Left lobe of liver (tissue), 2 donors: ENCODE measurements at regions not wholly inside any gene's neighbourhood (a gene's known extent, or its start where the extent isn't known, plus 50 kb on each side); places are given as distances from the start of the nearest gene placed in this dataset.

Experiments used
- ATAC-seq: fragments of 200-7000 bp; cut with Tn5 transposase; one replicate; pipeline ENCODE4 v1.9.1; 2020; ENCODE audit warnings: mild to moderate bottlenecking, moderate library complexity
- DNase-seq: peaks from one replicate; pipeline ENCODE4 v3.0.0-alpha.2; 2020; ENCODE audit warnings: low spot score
- donor health status: DM: no; HTN: no; CAD: no; lungs with moderate emphysema.
- donor health status: DM: no; HTN: yes; CAD: no.

GRCh38 chr1:18535391-18536210 is 54.9 kb downstream of the KLHDC7A start:
- ATAC-seq = peak; percentile 44

GRCh38 chr1:18536356-18536755 is 55.6 kb downstream of the KLHDC7A start:
- DNase-seq (peak; percentile 26), ATAC-seq (no peak)

More at GRCh38 chr1:18535391-18536210, 54.9 kb downstream of the KLHDC7A start:
- peak; percentile 30 for DNase-seq

- ATAC-seq = no peak
- peak; percentile 14 for DNase-seq
Measured at GRCh38 chr1:18536915-18537314, 56.2 kb downstream of the KLHDC7A start.

GRCh38 chr1:18537386-18538306 is 56.9 kb downstream of the KLHDC7A start:
- DNase-seq (peak; percentile 30), ATAC-seq (no peak)

GRCh38 chr1:18539171-18539570 is 58.4 kb downstream of the KLHDC7A start:
- no peak for ATAC-seq
- peak; percentile 38 for DNase-seq

- ATAC-seq = no peak
- DNase-seq = peak; percentile 19
Measured at GRCh38 chr1:18540136-18540765, 59.5 kb downstream of the KLHDC7A start.

GRCh38 chr1:18541046-18541795 is 60.5 kb downstream of the KLHDC7A start:
- ATAC-seq (no peak), DNase-seq (peak; percentile 34)

GRCh38 chr1:18542351-18542750 is 61.6 kb downstream of the KLHDC7A start:
- DNase-seq (no peak), ATAC-seq (no peak)

GRCh38 chr1:18546026-18546425 is 65.3 kb downstream of the KLHDC7A start:
- DNase-seq (no peak), ATAC-seq (no peak)

GRCh38 chr1:18547460-18547859 is 66.7 kb downstream of the KLHDC7A start:
- DNase-seq (no peak), ATAC-seq (no peak)

GRCh38 chr1:18548643-18549042 is 67.9 kb downstream of the KLHDC7A start:
- no peak for DNase-seq
- ATAC-seq = no peak

- ATAC-seq (no peak), DNase-seq (no peak)
Measured at GRCh38 chr1:18549106-18549505, 68.4 kb downstream of the KLHDC7A start.

GRCh38 chr1:18549906-18550305 is 69.2 kb downstream of the KLHDC7A start:
- ATAC-seq = no peak
- DNase-seq = no peak

- ATAC-seq = no peak
- no peak for DNase-seq
Measured at GRCh38 chr1:18552631-18553030, 71.9 kb downstream of the KLHDC7A start.

GRCh38 chr1:18553388-18553787 is 72.7 kb downstream of the KLHDC7A start:
- ATAC-seq = no peak
- DNase-seq = no peak

GRCh38 chr1:18554099-18554498 is 73.4 kb downstream of the KLHDC7A start:
- DNase-seq (no peak), ATAC-seq (no peak)

- ATAC-seq (peak; percentile 29), DNase-seq (no peak)
Measured at GRCh38 chr1:18554597-18554996, 73.9 kb downstream of the KLHDC7A start.

- DNase-seq (no peak), ATAC-seq (no peak)
Measured at GRCh38 chr1:18555036-18555435, 74.3 kb downstream of the KLHDC7A start.

- peak; percentile 55 for ATAC-seq
- no peak for DNase-seq
Measured at GRCh38 chr1:18556364-18556763, 74.3 kb upstream of the PAX7 start.

GRCh38 chr1:18557621-18558465 is 72.8 kb upstream of the PAX7 start:
- peak; percentile 50 for ATAC-seq
- DNase-seq = no peak
